Chondrocyte (in vitro differentiated cells): ENCODE measurements at regions not wholly inside any gene's neighbourhood (a gene's known extent, or its start where the extent isn't known, plus 50 kb on each side); places are given as distances from the start of the nearest gene placed in this dataset.

Source experiments
- DNase-seq: peaks from one replicate; pipeline ENCODE4 v3.0.0; 2021; ENCODE audit warnings: mixed read lengths, low spot score
- H3K27ac Mint-ChIP-seq: one replicate; pipeline ENCODE4 v1.8.0; 2021; ENCODE audit warnings: mild to moderate bottlenecking, moderate library complexity, mixed read lengths; ENCODE audit not compliant: unreplicated experiment
- H3K27me3 Mint-ChIP-seq: 2 replicates; pipeline ENCODE4 v1.8.0; 2021; ENCODE audit warnings: low read depth, mixed read lengths
- H3K36me3 Mint-ChIP-seq: 2 replicates; pipeline ENCODE4 v1.8.0; 2021; ENCODE audit warnings: low read depth, mixed read lengths
- H3K4me1 Mint-ChIP-seq: 2 replicates; pipeline ENCODE4 v1.8.0; 2021; ENCODE audit warnings: low read depth, mild to moderate bottlenecking, mixed read lengths
- H3K4me3 Mint-ChIP-seq: one replicate; pipeline ENCODE4 v1.8.0; 2021; ENCODE audit warnings: mild to moderate bottlenecking, moderate library complexity, mixed read lengths; ENCODE audit not compliant: unreplicated experiment
- H3K9me3 Mint-ChIP-seq: 2 replicates; pipeline ENCODE4 v1.8.0; 2021; ENCODE audit warnings: low read depth, mixed read lengths
- CTCF ChIP-seq: fragments of 200-600 bp; sonication (generic); IDR thresholded peaks from 2 replicates; pipeline ENCODE4 v1.5.0; 2021; ENCODE audit warnings: antibody characterized with exemption, mild to moderate bottlenecking, moderate library complexity

GRCh38 chr11:23730307-23730998, 766.4 kb upstream of the LUZP2 start:
- Mint-ChIP-seq H3K27me3 (no peaks in the 10 kb centered on the region), H3K36me3 (peaks cover 14% of the 10 kb centered on the region), H3K9me3 (peaks cover 27% of the 10 kb centered on the region), H3K27ac (no peak overlapping the region), H3K4me1 (peaks cover 44% of the 10 kb centered on the region), H3K4me3 (no peak overlapping the region)
- no peak for DNase-seq
- no peak for TF ChIP-seq CTCF

GRCh38 chr11:23732026-23732425, 764.8 kb upstream of the LUZP2 start:
- Mint-ChIP-seq H3K27me3 (no peaks in the 10 kb centered on the region), H3K4me1 (peaks cover 28% of the 10 kb centered on the region), H3K9me3 (peaks cover 43% of the 10 kb centered on the region), H3K27ac (peak overlapping the region; percentile 82), H3K4me3 (peak overlapping the region; percentile 36), H3K36me3 (peaks cover 15% of the 10 kb centered on the region)
- TF ChIP-seq CTCF: no peak
- DNase-seq: no peak

GRCh38 chr11:23746896-23747295, 750.0 kb upstream of the LUZP2 start:
- no peak for DNase-seq
- peaks cover 5% of the 10 kb centered on the region for H3K9me3 Mint-ChIP-seq
- no peak overlapping the region for H3K4me3 Mint-ChIP-seq
- H3K27me3 Mint-ChIP-seq: no peaks in the 10 kb centered on the region
- H3K4me1 Mint-ChIP-seq: no peaks in the 10 kb centered on the region
- TF ChIP-seq CTCF: no peak
- H3K36me3 Mint-ChIP-seq: no peaks in the 10 kb centered on the region
- H3K27ac Mint-ChIP-seq: no peak overlapping the region

DNA sequence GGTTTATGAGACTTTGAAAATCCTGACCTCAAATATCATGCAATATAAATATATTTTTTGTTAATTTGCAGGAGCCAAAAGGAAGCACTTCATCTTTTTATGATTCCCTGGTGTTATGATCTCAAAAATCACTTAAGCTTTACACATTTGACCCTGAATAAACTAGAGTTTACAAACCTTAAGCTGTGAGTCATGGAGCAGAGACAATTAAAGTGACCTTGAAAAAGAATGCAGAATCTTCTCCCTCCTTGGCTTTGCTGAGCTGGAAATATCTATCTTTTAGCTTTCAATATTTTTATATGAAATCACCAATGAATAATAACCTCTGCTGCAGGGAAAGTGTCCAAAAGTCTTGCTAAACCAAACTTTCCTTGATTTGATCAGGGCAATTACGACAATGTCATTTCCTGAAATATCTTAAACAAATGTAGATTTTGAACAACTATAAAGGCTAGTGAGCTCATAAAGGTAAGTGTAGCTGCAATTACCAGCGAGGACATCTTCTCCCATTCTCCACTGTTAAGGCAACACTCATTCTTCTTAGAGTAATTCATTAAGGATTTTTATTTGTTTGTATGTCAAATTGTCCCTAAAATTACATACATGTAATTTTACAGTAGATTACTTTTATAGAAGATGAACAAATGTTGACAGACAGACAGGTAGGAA, 747.0 kb upstream of the LUZP2 start:
- H3K27me3 Mint-ChIP-seq: no peaks in the 10 kb centered on the region
- H3K36me3 Mint-ChIP-seq: no peaks in the 10 kb centered on the region
- no peak for TF ChIP-seq CTCF
- no peak for DNase-seq
- no peak overlapping the region for H3K4me3 Mint-ChIP-seq
- H3K9me3 Mint-ChIP-seq: no peaks in the 10 kb centered on the region
- no peaks in the 10 kb centered on the region for H3K4me1 Mint-ChIP-seq
- no peak overlapping the region for H3K27ac Mint-ChIP-seq

DNA sequence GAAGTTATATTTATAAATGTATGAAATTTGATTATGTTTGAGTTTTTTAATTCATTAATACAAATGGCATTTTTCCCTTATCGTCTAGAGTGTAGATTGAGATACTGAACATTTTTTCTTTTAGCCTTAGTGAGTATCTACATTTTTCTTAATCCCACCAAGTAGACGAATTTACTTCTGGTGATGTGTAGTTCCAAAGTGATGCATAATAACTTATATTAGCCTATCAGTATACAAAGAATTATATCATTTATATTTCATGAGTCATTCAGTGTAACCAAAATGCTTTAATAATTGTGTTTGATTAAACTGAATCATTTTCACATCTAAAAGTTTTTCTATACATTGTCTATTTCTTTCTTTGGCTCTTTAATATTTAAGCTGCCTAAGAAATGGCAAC, 745.6 kb upstream of the LUZP2 start:
- no peak overlapping the region for H3K4me3 Mint-ChIP-seq
- no peaks in the 10 kb centered on the region for H3K9me3 Mint-ChIP-seq
- H3K27me3 Mint-ChIP-seq: no peaks in the 10 kb centered on the region
- no peak for TF ChIP-seq CTCF
- no peaks in the 10 kb centered on the region for H3K4me1 Mint-ChIP-seq
- no peaks in the 10 kb centered on the region for H3K36me3 Mint-ChIP-seq
- no peak for DNase-seq
- H3K27ac Mint-ChIP-seq: no peak overlapping the region
